NOMO-1 (cell line): ENCODE measurements at regions not wholly inside any gene's neighbourhood (a gene's known extent, or its start where the extent isn't known, plus 50 kb on each side); places are given as distances from the start of the nearest gene placed in this dataset.

Experiments used
- DNase-seq, 2 experiments: peaks; one replicate each; lab custom pipeline; 2025; ENCODE audit not compliant: unreplicated experiment in 2 of 2; lab: John Stamatoyannopoulos, UW

- no peak for DNase-seq
Measured at GRCh38 chrX:45360571-45360970, 159.9 kb upstream of the DIPK2B start.

DNA sequence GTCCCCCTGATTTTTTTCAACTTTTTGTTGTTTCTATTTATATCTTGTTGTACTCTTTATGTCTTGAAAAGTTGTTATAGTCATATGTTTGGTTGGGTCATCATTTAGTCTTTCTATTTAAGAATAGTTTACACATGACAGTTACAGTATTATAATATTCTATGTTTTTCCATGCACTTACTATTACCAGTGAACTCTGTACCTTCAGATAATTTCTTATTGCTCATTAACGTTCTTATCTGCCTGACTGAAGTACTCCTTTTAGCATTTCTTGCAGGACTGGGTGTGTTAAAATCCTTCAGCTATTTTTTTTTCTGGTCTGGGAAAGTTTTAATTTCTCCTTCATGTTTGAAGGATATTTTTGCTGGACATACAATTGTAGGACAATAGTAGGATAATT is 157.7 kb upstream of the DIPK2B start:
- DNase-seq, result no peak

GRCh38 chrX:45353456-45353855 is 152.8 kb upstream of the DIPK2B start:
- DNase-seq, result no peak

DNA sequence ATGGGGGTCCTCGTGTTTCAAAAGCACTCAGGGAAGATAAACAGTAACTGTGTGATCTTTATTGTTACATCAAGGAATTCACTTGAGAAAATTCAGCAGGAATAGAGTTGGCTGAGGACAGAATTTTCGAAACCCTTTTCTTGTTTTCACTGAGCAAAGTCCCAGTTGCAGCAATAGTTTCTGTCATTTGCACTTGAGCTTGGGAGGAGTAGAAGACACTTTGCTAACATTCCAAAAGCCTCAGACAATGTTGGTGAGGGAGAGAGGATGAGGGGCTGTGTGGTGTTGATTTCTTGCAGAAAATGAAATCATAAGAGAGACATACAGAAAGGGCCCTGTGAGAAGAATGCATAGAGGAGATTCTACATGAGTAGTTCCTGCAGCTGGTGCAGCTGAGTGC is 151.9 kb upstream of the DIPK2B start:
- no peak for DNase-seq

DNA sequence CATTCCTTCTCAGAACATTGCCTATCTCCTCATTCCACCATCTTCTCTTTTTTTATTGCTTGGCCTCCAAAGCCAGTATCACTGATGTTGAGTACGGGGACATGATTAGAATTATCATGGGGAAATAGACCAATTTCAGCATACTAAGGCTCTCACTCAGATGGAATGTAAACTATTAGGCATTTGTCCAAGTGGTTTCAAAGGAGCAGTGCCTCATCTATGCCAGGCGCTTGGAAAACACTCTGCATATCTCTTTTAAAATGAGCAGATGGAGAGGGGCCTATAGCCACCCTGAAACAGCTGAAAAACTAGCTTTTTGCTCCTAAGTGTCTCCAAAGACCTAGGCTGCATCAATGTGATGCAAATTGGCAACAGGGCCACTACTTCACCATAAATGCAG is 150.8 kb upstream of the DIPK2B start:
- no peak for DNase-seq

DNA sequence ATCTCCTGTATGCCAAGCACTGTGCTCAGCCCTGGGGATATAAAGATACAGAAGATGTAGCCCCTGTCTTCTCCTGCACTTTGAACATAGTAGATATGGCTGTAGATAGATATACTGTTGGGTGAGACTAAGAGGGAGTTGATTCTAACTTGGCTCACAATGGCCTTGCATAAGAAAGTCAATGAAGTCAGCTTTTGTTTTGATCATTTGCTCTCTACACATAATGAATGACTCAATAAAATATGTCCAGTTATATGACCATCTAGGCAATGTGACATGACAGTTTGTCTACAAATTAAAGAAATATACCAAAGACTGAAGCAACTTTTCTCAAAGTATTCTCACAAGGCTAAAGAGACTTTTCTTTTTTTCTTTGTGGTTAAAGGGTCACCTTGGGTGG is 147.6 kb upstream of the DIPK2B start:
- DNase-seq, result no peak

DNA sequence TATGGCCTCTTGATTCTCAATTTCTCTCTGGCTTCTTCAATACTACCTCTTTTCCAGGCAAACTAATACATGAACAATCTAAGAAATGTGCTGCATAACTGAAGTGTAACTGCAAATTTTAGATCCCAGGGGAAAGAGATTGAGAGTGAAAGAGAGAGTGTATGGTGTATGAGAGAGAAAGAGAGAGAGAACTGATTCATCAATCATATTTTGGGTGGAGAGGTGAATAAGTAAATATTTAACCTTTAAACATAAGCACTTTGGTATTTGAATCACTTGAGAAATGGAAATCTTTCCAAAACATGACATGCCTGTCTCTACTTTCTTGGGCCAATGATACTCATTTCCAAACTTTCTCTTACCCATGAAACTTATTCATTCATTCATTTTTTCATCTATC is 147.2 kb upstream of the DIPK2B start:
- no peak for DNase-seq

DNA sequence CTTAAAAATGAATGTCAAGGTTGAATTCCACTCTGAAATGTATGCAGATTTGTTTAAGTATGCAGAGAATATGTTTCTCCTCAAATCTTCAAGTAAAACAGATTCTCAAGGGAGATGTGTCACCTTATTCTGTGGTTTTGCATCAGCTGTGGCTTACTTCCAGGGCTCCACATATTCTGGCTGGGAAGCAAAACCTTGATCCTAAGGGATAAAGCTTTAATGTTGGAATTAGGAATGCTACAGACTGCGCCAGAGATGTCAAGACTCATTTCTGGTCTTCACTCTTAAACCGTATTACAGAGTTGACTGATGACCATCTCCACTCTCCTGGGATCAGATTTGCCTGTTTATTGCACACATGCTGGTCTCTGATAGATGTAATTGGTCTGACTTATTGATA is 143.9 kb upstream of the DIPK2B start:
- no peak for DNase-seq

DNA sequence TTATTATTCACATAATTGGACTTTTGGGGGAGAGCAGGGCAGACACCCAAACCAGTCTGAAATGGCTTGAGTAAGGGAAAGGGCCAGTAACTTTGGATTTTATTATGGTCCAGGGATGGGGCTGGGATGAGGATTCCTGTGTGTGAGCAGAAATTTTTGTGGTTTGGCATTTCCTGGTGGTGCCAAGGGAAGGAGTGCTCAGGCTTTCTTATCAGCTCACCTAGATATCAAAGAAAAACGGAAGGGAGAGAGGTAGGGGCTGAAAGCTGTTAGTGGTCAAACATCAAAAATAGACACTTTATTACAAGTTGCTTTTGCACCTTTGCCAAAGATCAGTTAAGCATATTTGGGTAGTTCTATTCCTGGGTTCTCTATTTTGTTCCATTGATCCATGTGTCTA is 128.5 kb upstream of the DIPK2B start:
- no peak for DNase-seq

GRCh38 chrX:45324941-45325340 is 124.3 kb upstream of the DIPK2B start:
- no peak for DNase-seq

- DNase-seq, result no peak
Measured at GRCh38 chrX:45323387-45323786, 122.7 kb upstream of the DIPK2B start.

DNA sequence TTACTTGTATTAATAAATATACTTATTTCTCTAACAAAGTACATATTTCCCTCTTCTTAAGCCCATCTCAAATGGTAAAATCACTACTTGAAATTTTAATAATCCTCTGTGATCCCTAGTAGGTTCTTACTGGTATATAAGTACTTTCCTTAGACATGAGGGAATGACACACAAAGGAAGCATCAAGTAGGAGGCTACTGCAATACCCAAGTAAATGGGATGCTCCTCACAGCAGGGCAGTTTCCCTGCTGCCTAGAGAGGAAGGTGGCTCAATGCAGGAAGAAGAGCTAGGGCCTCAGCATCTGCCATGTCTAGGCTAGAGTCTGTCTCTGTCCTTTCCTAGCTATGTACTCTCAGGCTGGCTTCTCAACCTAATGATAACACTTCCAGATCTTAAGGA is 122.1 kb upstream of the DIPK2B start:
- DNase-seq, result no peak

DNA sequence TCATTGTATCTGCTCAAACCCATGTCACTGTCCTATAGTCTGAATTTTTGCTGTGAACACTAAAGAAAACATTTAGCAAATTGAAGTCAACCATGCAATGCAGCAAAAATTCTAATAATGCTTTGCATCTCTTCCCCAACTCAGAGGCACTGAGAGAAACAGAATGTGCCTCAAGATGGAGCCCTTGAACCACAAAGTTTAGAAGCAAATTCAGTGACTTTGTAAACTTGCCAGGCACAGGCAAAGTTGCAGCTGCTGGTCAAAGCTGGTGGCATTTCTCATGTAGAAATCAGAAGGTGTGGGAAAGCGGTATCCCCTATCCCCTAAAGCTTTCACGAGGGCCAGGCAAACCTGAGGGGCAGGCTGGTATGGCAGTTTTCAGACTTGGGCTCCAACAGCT is 121.7 kb upstream of the DIPK2B start:
- DNase-seq, result peak in 1 of 2 experiments; percentile 19

- DNase-seq, result no peak
Measured at GRCh38 chrX:45320191-45320590, 119.5 kb upstream of the DIPK2B start.

- no peak for DNase-seq
Measured at GRCh38 chrX:45309801-45310200, 109.1 kb upstream of the DIPK2B start.

DNA sequence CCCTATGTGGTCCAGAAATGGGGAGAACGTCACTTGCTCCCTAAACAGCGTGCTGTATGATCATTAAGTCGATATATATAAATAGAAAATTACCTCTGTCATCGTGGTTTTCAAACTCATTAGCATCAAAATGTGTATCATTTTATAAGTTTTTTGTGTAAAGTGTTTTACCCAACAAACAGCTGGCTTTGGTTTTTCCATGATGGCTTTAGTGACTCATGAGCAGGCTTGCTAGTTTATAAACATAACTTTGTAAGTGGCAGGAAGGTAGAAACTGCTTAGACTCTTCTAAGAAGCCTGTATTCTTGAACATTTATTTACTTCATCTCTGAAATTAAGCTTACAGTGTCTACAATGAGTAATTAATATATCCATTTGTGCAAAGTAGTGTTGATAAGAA is 108.4 kb upstream of the DIPK2B start:
- no peak for DNase-seq

GRCh38 chrX:45306794-45307193 is 106.1 kb upstream of the DIPK2B start:
- DNase-seq, result no peak

DNA sequence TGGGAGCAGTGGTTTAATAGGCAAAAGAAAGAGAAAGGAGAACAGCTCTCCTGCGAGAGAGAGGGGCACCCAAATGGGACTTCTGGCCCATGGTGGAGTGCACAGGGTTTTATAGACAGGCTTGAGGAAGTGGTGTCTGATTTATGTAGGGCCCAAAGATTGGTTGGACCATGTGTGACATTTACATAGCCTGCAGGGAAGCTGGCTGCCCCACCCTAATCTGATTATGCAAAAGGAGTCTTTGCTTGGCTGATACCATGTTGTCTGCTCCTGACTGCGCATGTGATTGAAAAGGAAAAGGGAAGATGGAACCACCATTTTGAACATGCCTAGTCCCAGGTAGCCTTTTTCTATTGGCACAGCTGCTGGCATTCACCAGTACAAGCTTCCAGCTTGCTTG is 100.0 kb upstream of the DIPK2B start:
- DNase-seq, result no peak

DNA sequence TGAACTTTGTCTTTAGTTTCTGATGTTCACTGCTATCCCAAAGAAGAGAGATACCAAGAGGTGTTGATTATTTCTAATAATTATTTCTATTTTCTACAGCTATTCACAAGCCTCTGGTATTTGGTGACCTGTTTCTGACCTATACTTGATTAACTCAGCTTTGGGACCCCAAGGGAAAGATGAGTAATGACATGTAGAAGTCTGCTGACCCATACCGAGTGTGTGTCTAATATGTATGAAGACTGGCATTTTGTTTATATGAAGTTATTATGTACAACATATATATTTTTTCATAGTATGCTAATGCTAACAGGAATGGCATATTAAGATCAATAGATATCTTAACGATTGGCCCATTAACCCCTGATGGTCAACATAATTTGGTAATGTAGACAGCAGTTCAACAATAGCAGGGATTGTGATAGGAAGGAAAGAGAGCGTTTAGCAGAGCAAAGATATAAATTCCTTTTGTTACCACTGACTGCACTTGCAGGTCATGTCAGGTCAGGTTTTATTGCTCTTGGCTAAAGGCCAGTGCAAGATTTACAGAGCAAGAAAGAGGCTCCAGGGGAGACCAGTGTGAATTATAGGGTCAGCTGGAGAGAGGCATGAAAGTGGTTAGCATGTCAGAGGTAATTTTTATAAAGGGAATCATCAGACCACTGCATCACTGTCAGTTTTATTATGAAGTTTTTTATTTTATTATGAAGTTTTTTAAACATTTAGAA is 94.7 kb upstream of the DIPK2B start:
- no peak for DNase-seq

- DNase-seq, result no peak
Measured at GRCh38 chrX:45274576-45274975, 73.9 kb upstream of the DIPK2B start.

- DNase-seq, result no peak
Measured at GRCh38 chrX:45267007-45267406, 66.3 kb upstream of the DIPK2B start.

DNA sequence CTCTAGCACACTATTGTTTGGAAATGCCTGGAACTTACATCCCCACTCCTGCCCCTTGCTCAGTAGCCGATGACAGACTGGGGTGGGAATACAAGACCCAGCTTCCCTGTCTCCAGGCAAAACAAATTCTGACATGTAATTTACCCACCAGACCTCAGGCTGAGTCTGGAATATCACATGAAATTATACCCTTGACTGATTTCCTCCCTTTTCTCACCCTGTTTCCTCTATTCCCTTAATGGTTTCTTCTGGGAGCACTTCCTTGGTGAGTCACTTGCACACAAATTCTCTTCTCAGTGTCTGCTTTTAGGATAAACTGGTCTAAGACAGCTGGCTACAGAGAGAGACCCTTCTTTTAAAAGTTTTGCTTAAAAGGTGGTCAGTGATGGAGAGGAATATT is 65.8 kb upstream of the DIPK2B start:
- DNase-seq, result no peak

GRCh38 chrX:45264865-45265264 is 64.2 kb upstream of the DIPK2B start:
- no peak for DNase-seq
